Adrenal gland (tissue), 5 donors: ENCODE measurements at regions not wholly inside any gene's neighbourhood (a gene's known extent, or its start where the extent isn't known, plus 50 kb on each side); places are given as distances from the start of the nearest gene placed in this dataset.

Experiments
- POLR2A ChIP-seq, 2 donors: fragments of 450-650 bp; IDR thresholded peaks; one replicate each; pipeline ENCODE4 v1.6.1; 2017; ENCODE audit warnings: antibody characterized with exemption in 2 of 2, mild to moderate bottlenecking in 2 of 2, moderate library complexity in 1 of 2
- TF ChIP-seq, protein P1 (sequence below), 6 experiments: fragments of 450-650 bp in 4 of 6; fragments of 200-600 bp in 2 of 6; sonication (generic) in 1 of 6; IDR thresholded peaks; 1 replicate in 5 of 6; 2 replicates in 1 of 6; pipeline versions ENCODE4 v1.5.1 to v1.8.0; 2016 to 2021; ENCODE audit warnings: antibody characterized with exemption in 6 of 6, mild to moderate bottlenecking in 2 of 6, moderate library complexity in 1 of 6
- donor health status: DM: no; HTN: no; CAD: no.

- TF ChIP-seq, protein P1, sequence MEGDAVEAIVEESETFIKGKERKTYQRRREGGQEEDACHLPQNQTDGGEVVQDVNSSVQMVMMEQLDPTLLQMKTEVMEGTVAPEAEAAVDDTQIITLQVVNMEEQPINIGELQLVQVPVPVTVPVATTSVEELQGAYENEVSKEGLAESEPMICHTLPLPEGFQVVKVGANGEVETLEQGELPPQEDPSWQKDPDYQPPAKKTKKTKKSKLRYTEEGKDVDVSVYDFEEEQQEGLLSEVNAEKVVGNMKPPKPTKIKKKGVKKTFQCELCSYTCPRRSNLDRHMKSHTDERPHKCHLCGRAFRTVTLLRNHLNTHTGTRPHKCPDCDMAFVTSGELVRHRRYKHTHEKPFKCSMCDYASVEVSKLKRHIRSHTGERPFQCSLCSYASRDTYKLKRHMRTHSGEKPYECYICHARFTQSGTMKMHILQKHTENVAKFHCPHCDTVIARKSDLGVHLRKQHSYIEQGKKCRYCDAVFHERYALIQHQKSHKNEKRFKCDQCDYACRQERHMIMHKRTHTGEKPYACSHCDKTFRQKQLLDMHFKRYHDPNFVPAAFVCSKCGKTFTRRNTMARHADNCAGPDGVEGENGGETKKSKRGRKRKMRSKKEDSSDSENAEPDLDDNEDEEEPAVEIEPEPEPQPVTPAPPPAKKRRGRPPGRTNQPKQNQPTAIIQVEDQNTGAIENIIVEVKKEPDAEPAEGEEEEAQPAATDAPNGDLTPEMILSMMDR (IDR thresholded peaks at IDR 0.05): no peak
- no peak for TF ChIP-seq POLR2A (IDR thresholded peaks at IDR 0.05)
Observed at GRCh38 chr14:88960496-88960895, 136.0 kb downstream of the TTC8 start.
